OCI-LY7 (cell line): ENCODE measurements at regions not wholly inside any gene's neighbourhood (a gene's known extent, or its start where the extent isn't known, plus 50 kb on each side); places are given as distances from the start of the nearest gene placed in this dataset.

Experiments used
- BruUV-seq: library from RNA; stranded (reverse); fragments of 400-500 nt; replicated peaks from 2 replicates; lab custom pipeline; 2021; lab: Mats Ljungman, UMichigan
- CTCF ChIA-PET: fragments of 300-600 bp; sonication (Branson Sonifier 250); formaldehyde crosslinking; loops from one replicate; lab custom pipeline; 2022; ENCODE audit warnings: antibody characterized with exemption; ENCODE audit not compliant: unreplicated experiment; lab: Charles Lee
- POLR2A ChIA-PET: fragments of 300-600 bp; sonication (Branson Sonifier 250); formaldehyde crosslinking; loops from one replicate; lab custom pipeline; 2022; ENCODE audit warnings: antibody characterized with exemption; lab: Charles Lee
- DNase-seq: peaks from one replicate; pipeline ENCODE4 v3.0.0-alpha.2; 2015; ENCODE audit warnings: low spot score
- H2AFZ ChIP-seq: fragments of 200-600 bp; sonication (generic), shearing (Covaris generic); 2 replicates; pipeline ENCODE4 v1.6.1; 2014; ENCODE audit warnings: mild to moderate bottlenecking, antibody characterized with exemption, low read length, moderate library complexity
- H3K27ac ChIP-seq: fragments of 200-600 bp; sonication (generic); 2 replicates; pipeline ENCODE4 v1.5.1; 2014; ENCODE audit warnings: mixed run types, low read depth, mild to moderate bottlenecking, moderate library complexity, low read length, inconsistent platforms; ENCODE audit not compliant: poor library complexity, severe bottlenecking
- H3K36me3 ChIP-seq: fragments of 200-600 bp; sonication (generic); 2 replicates; pipeline ENCODE4 v1.6.1; 2014; ENCODE audit warnings: mild to moderate bottlenecking, antibody characterized with exemption, low read length, moderate library complexity, mixed read lengths; ENCODE audit not compliant: insufficient read depth
- H3K4me1 ChIP-seq: fragments of 200-600 bp; sonication (generic); 2 replicates; pipeline ENCODE4 v1.5.1; 2014; ENCODE audit warnings: mild to moderate bottlenecking, low read length; ENCODE audit not compliant: insufficient read depth, poor library complexity, severe bottlenecking
- H3K4me2 ChIP-seq: fragments of 200-600 bp; sonication (generic); 2 replicates; pipeline ENCODE4 v1.6.1; 2014; ENCODE audit warnings: mild to moderate bottlenecking, low read length
- H3K4me3 ChIP-seq: fragments of 200-600 bp; sonication (generic); 2 replicates; pipeline ENCODE4 v1.5.1; 2014; ENCODE audit warnings: mild to moderate bottlenecking, low read depth, low read length; ENCODE audit not compliant: poor library complexity, severe bottlenecking
- H3K79me2 ChIP-seq: fragments of 200-600 bp; sonication (generic); 2 replicates; pipeline ENCODE4 v1.6.1; 2016; ENCODE audit warnings: low read depth, mild to moderate bottlenecking, low read length, moderate library complexity, mixed read lengths; ENCODE audit not compliant: insufficient read depth
- H3K9me2 ChIP-seq: fragments of 200-600 bp; sonication (generic); 2 replicates; pipeline ENCODE4 v1.6.1; 2016; ENCODE audit warnings: mild to moderate bottlenecking, low read length, mixed read lengths; ENCODE audit not compliant: insufficient read depth
- H3K9me3 ChIP-seq: fragments of 200-600 bp; sonication (generic); 2 replicates; pipeline ENCODE4 v1.6.1; 2014; ENCODE audit warnings: mild to moderate bottlenecking, mixed run types, low read length, mixed read lengths
- H4K20me1 ChIP-seq: fragments of 200-600 bp; sonication (generic); 2 replicates; pipeline ENCODE4 v1.6.1; 2014; ENCODE audit warnings: mild to moderate bottlenecking, antibody characterized with exemption, low read length, moderate library complexity, mixed read lengths; ENCODE audit not compliant: insufficient read depth
- CTCF ChIP-seq: fragments of 200-600 bp; sonication (generic); conservative IDR thresholded peaks from 2 replicates; pipeline ENCODE4 v1.5.1; 2014; ENCODE audit warnings: mild to moderate bottlenecking, antibody characterized with exemption, low read length, moderate library complexity, mixed read lengths
- EZH2phosphoT487 ChIP-seq: fragments of 200-600 bp; sonication (generic); IDR thresholded peaks from 2 replicates; pipeline ENCODE4 v1.6.1; 2018; ENCODE audit warnings: low read depth, borderline replicate concordance, mild to moderate bottlenecking, mixed run types, antibody characterized with exemption, low read length, moderate library complexity, mixed read lengths
- intact Hi-C: fragments of 100-400 bp; cut with micrococcal nuclease; formaldehyde crosslinking; loops from one replicate; pipeline ENCODE4 v1.10.0; 2022; ENCODE audit not compliant: unreplicated experiment

- no peaks in the 10 kb centered on the region for H3K36me3 ChIP-seq
- ChIA-PET POLR2A (no interaction called here), CTCF (no interaction called here)
- intact Hi-C loops, result no loop called here
- no peaks in the 10 kb centered on the region for H3K4me1 ChIP-seq
- 0 out of 2 replicates have a peak, but pooled peaks cover 6% of the 10 kb centered on the region for H3K9me3 ChIP-seq
- H3K9me2 ChIP-seq, result no peaks in the 10 kb centered on the region
- TF ChIP-seq CTCF, result no peak
- TF ChIP-seq EZH2phosphoT487, result no peak
- no TSS peak for BruUV-seq
- no peak for DNase-seq
- H3K79me2 ChIP-seq, result no peaks in the 10 kb centered on the region
- no peak overlapping the region for H3K27ac ChIP-seq
- no peak overlapping the region for H2AFZ ChIP-seq
- H3K4me3 ChIP-seq, result no peak overlapping the region
- H4K20me1 ChIP-seq, result no peaks in the 10 kb centered on the region
- H3K4me2 ChIP-seq, result no peak overlapping the region
Observed at GRCh38 chr13:34808649-34809048, 133.4 kb upstream of the NBEA start.

- Histone ChIP-seq H3K4me1 (no peaks in the 10 kb centered on the region), H3K79me2 (no peaks in the 10 kb centered on the region), H3K4me3 (no peak overlapping the region), H3K36me3 (no peaks in the 10 kb centered on the region), H3K9me3 (0 out of 2 replicates have a peak, but pooled peaks cover 6% of the 10 kb centered on the region), H3K4me2 (no peak overlapping the region), H3K27ac (no peak overlapping the region), H4K20me1 (no peaks in the 10 kb centered on the region), H2AFZ (no peak overlapping the region), H3K9me2 (no peaks in the 10 kb centered on the region)
- ChIA-PET CTCF (no interaction called here), POLR2A (no interaction called here)
- no peak for DNase-seq
- intact Hi-C loops, result no loop called here
- BruUV-seq, result no TSS peak
- TF ChIP-seq EZH2phosphoT487, result no peak
- no peak for TF ChIP-seq CTCF
Observed at GRCh38 chr13:34810996-34811395, 131.1 kb upstream of the NBEA start.

- Histone ChIP-seq H3K9me3 (0 out of 2 replicates have a peak, but pooled peaks cover 6% of the 10 kb centered on the region), H3K79me2 (no peaks in the 10 kb centered on the region), H4K20me1 (no peaks in the 10 kb centered on the region), H3K27ac (no peak overlapping the region), H3K9me2 (no peaks in the 10 kb centered on the region), H3K36me3 (no peaks in the 10 kb centered on the region), H3K4me2 (no peak overlapping the region), H3K4me1 (no peaks in the 10 kb centered on the region), H3K4me3 (no peak overlapping the region), H2AFZ (no peak overlapping the region)
- no TSS peak for BruUV-seq
- ChIA-PET POLR2A (interaction anchor here (0.7 kb wide), 1 partner anchor 105 kb away, joined by 3 read pairs; no protein-coding TSS in a partner anchor), CTCF (no interaction called here)
- no peak for TF ChIP-seq CTCF
- TF ChIP-seq EZH2phosphoT487, result no peak
- intact Hi-C loops, result no loop called here
- DNase-seq, result no peak
Observed at GRCh38 chr13:34815526-34815925, 126.5 kb upstream of the NBEA start.
